Neuronal stem cell (in vitro differentiated cells): ENCODE measurements at regions not wholly inside any gene's neighbourhood (a gene's known extent, or its start where the extent isn't known, plus 50 kb on each side); places are given as distances from the start of the nearest gene placed in this dataset.

Source experiments
- DNase-seq: peaks from one replicate; pipeline ENCODE4 v3.0.0-alpha.2; 2013; ENCODE audit warnings: low spot score
- H2AFZ ChIP-seq: one replicate; pipeline ENCODE4 v1.6.1; 2013; ENCODE audit warnings: mild to moderate bottlenecking, low read length, inconsistent platforms
- H2AK5ac ChIP-seq: 2 replicates; pipeline ENCODE4 v1.6.1; 2013; ENCODE audit warnings: low read depth, mild to moderate bottlenecking, inconsistent platforms, low read length, moderate library complexity, mixed read lengths
- H2BK120ac ChIP-seq: 2 replicates; pipeline ENCODE4 v1.6.1; 2013; ENCODE audit warnings: low read depth, mild to moderate bottlenecking, inconsistent platforms, low read length, moderate library complexity, mixed read lengths
- H2BK12ac ChIP-seq: one replicate; pipeline ENCODE4 v1.6.1; 2013; ENCODE audit warnings: low read length, inconsistent platforms
- H2BK15ac ChIP-seq: 2 replicates; pipeline ENCODE4 v1.6.1; 2013; ENCODE audit warnings: mild to moderate bottlenecking, low read length, inconsistent platforms, mixed read lengths
- H2BK5ac ChIP-seq: one replicate; pipeline ENCODE4 v1.6.1; 2013; ENCODE audit warnings: inconsistent platforms, mild to moderate bottlenecking, low read length, moderate library complexity
- H3K14ac ChIP-seq: one replicate; pipeline ENCODE4 v1.6.1; 2013; ENCODE audit warnings: low read length, inconsistent platforms
- H3K18ac ChIP-seq: 2 replicates; pipeline ENCODE4 v1.6.1; 2013; ENCODE audit warnings: low read length, inconsistent platforms
- H3K23ac ChIP-seq: 2 replicates; pipeline ENCODE4 v1.6.1; 2013; ENCODE audit warnings: low read depth, mild to moderate bottlenecking, mixed read lengths, low read length, inconsistent platforms; ENCODE audit not compliant: poor library complexity
- H3K27ac ChIP-seq: replicated peaks from 3 replicates; pipeline ENCODE4 v1.5.1; 2013; ENCODE audit warnings: low read length, inconsistent platforms
- H3K27me3 ChIP-seq, 3 experiments: 2 replicates each; pipeline ENCODE4 v1.6.1; 2013; ENCODE audit warnings: low read length in 3 of 3, mild to moderate bottlenecking in 2 of 3, inconsistent platforms in 1 of 3, low read depth in 1 of 3, mixed read lengths in 1 of 3, moderate library complexity in 1 of 3; ENCODE audit not compliant: control insufficient read depth in 3 of 3, insufficient read depth in 3 of 3
- H3K36me3 ChIP-seq, 2 donors: replicated peaks in 1 of 2; 2 replicates each; pipeline ENCODE4 v1.6.1; 2013; ENCODE audit warnings: low read length in 2 of 2; ENCODE audit not compliant: control insufficient read depth in 2 of 2, insufficient read depth in 2 of 2
- H3K4ac ChIP-seq: 2 replicates; pipeline ENCODE4 v1.6.1; 2013; ENCODE audit warnings: inconsistent platforms, mild to moderate bottlenecking, low read length, moderate library complexity
- H3K4me1 ChIP-seq, 2 donors: 1 replicate in 1 of 2; 2 replicates in 1 of 2; pipeline ENCODE4 v1.6.1; 2013; ENCODE audit warnings: low read length in 2 of 2, low read depth in 1 of 2; ENCODE audit not compliant: control insufficient read depth in 2 of 2, insufficient read depth in 1 of 2
- H3K4me2 ChIP-seq: one replicate; pipeline ENCODE4 v1.6.1; 2013; ENCODE audit warnings: mild to moderate bottlenecking, low read length, inconsistent platforms; ENCODE audit not compliant: insufficient read depth, poor library complexity, severe bottlenecking
- H3K4me3 ChIP-seq, 2 donors: 2 replicates each; pipeline ENCODE4 v1.5.1; 2013; ENCODE audit warnings: low read length in 2 of 2, mild to moderate bottlenecking in 2 of 2, inconsistent platforms in 1 of 2, moderate library complexity in 1 of 2
- H3K79me1 ChIP-seq: one replicate; pipeline ENCODE4 v1.6.1; 2013; ENCODE audit warnings: low read depth, mild to moderate bottlenecking, inconsistent platforms, low read length, moderate library complexity
- H3K9ac ChIP-seq: one replicate; pipeline ENCODE4 v1.6.1; 2013; ENCODE audit warnings: mild to moderate bottlenecking, low read depth, low read length, inconsistent platforms; ENCODE audit not compliant: poor library complexity
- H3K9me3 ChIP-seq, 2 donors: replicated peaks in 1 of 2; 2 replicates each; pipeline versions ENCODE3 to v1.6.1; 2013; ENCODE audit warnings: low read length in 2 of 2, mild to moderate bottlenecking in 2 of 2, inconsistent platforms in 1 of 2, low read depth in 1 of 2, mixed read lengths in 1 of 2, moderate library complexity in 1 of 2; ENCODE audit not compliant: control insufficient read depth in 2 of 2, insufficient read depth in 1 of 2
- H4K8ac ChIP-seq: one replicate; pipeline ENCODE4 v1.6.1; 2013; ENCODE audit warnings: low read depth, mild to moderate bottlenecking, inconsistent platforms, low read length, moderate library complexity
- H4K91ac ChIP-seq: one replicate; pipeline ENCODE4 v1.6.1; 2013; ENCODE audit warnings: low read length, low read depth, mild to moderate bottlenecking, inconsistent platforms; ENCODE audit not compliant: poor library complexity
- WGBS, 2 donors: extraction: QIAGEN DNeasy Blood & Tissue Kit; methylation state at CpG; one replicate each; pipeline ENCODE4 v1.1.7; 2013; ENCODE audit warnings: missing lambda C conversion rate in 2 of 2, mixed read lengths in 1 of 2; ENCODE audit not compliant: insufficient read length in 2 of 2, insufficient replicate concordance in 1 of 2; ENCODE audit errors: extremely low coverage in 2 of 2; 5-methylcytosine and 5-hydroxymethylcytosine counted together

DNA sequence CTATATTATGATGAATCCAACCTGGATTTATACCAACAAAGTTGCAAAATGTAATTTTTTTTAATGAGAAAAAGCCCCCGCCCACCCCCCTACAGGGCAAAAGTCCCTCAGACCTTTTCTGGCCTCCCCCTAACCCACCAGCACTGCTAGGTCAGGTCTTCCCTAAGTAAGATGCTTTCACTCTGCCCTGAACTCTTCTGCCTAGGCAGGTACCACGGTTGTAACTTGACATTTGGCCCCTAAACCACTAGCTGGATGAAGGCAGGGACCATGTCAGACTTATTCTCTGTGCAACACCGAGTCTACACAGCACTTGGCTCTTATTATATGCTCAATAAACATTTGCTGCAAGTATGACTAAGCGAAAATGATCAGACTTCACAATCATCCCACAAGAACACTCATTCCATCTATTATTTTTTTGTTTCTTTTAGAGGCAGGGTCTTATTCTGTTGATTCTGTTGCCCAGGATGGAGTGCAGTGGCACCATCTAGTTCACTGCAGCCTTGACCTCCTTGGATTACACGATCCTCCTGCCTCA lies 63.2 kb downstream of the SPRING1 start:
- no peak overlapping the region for H3K9ac ChIP-seq
- H2BK120ac ChIP-seq: no peak overlapping the region
- H2BK15ac ChIP-seq: no peak overlapping the region
- H4K8ac ChIP-seq: no peak overlapping the region
- no peak overlapping the region for H3K18ac ChIP-seq
- no peaks in the 10 kb centered on the region for H3K79me1 ChIP-seq
- H3K9me3 ChIP-seq: no peaks in the 10 kb centered on the region
- no peak overlapping the region for H3K27ac ChIP-seq
- H3K4me1 ChIP-seq: peaks cover 4 to 8% of the 10 kb centered on the region in 2 donors
- H3K4me3 ChIP-seq: no peak overlapping the region
- no peak overlapping the region for H4K91ac ChIP-seq
- no peak overlapping the region for H2AK5ac ChIP-seq
- H3K4me2 ChIP-seq: no peak overlapping the region
- no CpG with 5 or more reads among the region's 5 CpGs for WGBS, 2 donors
- H3K4ac ChIP-seq: no peak overlapping the region
- H3K23ac ChIP-seq: no peak overlapping the region
- H3K14ac ChIP-seq: no peak overlapping the region
- no peaks in the 10 kb centered on the region for H3K36me3 ChIP-seq
- H2BK12ac ChIP-seq: no peak overlapping the region
- H2BK5ac ChIP-seq: no peak overlapping the region
- H2AFZ ChIP-seq: no peak overlapping the region
- peaks cover 0 to 11% (median 0%) of the 10 kb centered on the region in 3 experiments for H3K27me3 ChIP-seq
- no peak for DNase-seq

DNA sequence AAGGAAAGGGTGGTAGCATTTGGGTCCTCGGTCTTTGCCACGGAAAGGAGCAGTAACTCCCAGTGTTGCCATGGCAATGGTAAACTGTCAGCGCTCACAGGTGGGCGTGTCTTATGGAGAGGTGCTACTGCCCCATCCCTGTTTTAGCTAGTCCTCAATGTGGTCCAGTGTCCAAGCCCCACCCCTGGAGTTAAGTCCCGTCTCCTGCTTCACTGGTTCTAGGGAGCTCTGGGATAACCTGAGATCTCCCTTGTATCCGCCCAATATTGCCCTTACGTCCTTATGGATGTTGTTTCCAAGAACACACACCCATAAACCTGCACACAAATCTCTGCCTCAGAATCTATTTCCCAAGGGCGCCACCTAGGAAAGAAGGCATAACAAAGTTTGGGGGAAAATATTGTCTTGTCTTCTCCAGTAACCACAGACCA lies 64.2 kb downstream of the SPRING1 start:
- Histone ChIP-seq H3K14ac (no peak overlapping the region), H3K79me1 (no peaks in the 10 kb centered on the region), H3K23ac (no peak overlapping the region), H2AK5ac (no peak overlapping the region), H2BK15ac (no peak overlapping the region), H3K27ac (no peak overlapping the region), H2AFZ (no peak overlapping the region), H3K4me1 (peaks cover 4 to 8% of the 10 kb centered on the region in 2 donors), H3K9me3 (no peaks in the 10 kb centered on the region), H3K36me3 (no peaks in the 10 kb centered on the region), H3K18ac (no peak overlapping the region), H2BK5ac (no peak overlapping the region), H4K8ac (no peak overlapping the region), H3K4me2 (no peak overlapping the region), H3K4ac (no peak overlapping the region), H4K91ac (no peak overlapping the region), H2BK120ac (no peak overlapping the region), H2BK12ac (no peak overlapping the region), H3K27me3 (peaks cover 0 to 8% (median 0%) of the 10 kb centered on the region in 3 experiments), H3K4me3 (no peak overlapping the region), H3K9ac (no peak overlapping the region)
- no CpG with 5 or more reads among the region's 8 CpGs for WGBS, 2 donors
- no peak for DNase-seq

DNA sequence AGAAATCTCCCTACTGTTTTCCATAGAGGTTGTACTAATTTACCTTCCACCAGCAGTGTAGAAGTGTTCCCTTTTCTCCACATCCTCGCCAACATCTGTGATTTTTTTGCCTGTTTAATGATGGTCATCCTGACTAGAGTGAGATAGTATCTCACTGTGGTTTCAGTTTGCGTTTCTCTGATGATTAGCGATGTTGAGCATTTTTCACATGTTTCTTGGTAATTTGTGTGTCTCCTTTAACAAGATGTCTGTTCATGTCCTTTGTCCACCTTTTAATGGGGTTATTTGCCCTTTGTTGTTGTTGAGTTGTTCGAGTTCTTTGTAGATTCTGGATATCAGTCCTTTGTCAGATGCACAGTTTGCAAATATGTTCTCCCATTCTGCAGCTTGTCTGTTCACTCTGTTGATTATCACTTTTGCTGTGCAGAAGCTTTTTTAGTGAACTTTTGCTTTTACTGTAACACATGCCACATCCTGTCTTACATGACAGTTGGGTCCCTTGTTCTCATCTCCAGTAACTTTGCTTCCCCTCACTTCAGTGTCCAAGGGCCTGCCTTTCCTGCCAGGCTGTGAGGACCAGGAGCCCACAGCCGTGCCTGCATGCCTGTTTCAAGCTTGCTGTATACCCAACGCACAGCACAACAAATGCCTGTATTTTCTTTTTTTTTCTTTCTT lies 64.9 kb downstream of the SPRING1 start:
- Histone ChIP-seq H3K23ac (no peak overlapping the region), H3K4ac (no peak overlapping the region), H3K4me3 (no peak overlapping the region), H3K4me1 (peaks cover 4 to 8% of the 10 kb centered on the region in 2 donors), H4K91ac (no peak overlapping the region), H3K9ac (no peak overlapping the region), H3K79me1 (no peaks in the 10 kb centered on the region), H3K36me3 (no peaks in the 10 kb centered on the region), H2BK15ac (no peak overlapping the region), H2BK120ac (no peak overlapping the region), H3K9me3 (no peaks in the 10 kb centered on the region), H3K14ac (no peak overlapping the region), H3K27ac (no peak overlapping the region), H2BK12ac (no peak overlapping the region), H2AK5ac (no peak overlapping the region), H3K18ac (no peak overlapping the region), H3K27me3 (peaks cover 0 to 5% (median 0%) of the 10 kb centered on the region in 3 experiments), H2BK5ac (no peak overlapping the region), H2AFZ (no peak overlapping the region), H3K4me2 (no peak overlapping the region), H4K8ac (no peak overlapping the region)
- WGBS, 2 donors: no CpG with 5 or more reads among the region's 6 CpGs
- DNase-seq: no peak

DNA sequence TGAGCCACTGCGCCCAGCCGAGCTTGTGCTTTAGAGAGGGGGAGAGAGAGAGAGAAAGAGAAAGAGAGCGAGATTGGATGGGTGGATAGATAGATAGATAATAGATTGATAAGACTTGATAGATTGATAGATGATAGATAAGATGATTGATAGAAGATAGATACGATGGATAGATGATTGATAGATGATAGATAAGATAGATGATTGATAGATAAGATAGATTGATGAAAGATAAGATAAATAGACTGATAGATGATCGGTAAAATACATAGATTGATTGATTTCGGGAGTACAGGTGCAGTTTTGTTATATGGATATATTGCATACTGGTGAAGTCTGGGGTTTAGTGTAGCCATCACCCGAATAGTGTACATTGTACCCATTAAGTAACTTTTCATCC lies 65.9 kb downstream of the SPRING1 start:
- Histone ChIP-seq H3K36me3 (no peaks in the 10 kb centered on the region), H3K14ac (no peak overlapping the region), H2BK15ac (no peak overlapping the region), H3K4me1 (peaks cover 4 to 8% of the 10 kb centered on the region in 2 donors), H2BK12ac (no peak overlapping the region), H3K4me2 (no peak overlapping the region), H2BK120ac (no peak overlapping the region), H3K23ac (no peak overlapping the region), H3K9ac (no peak overlapping the region), H3K18ac (no peak overlapping the region), H2AFZ (no peak overlapping the region), H3K27ac (no peak overlapping the region), H3K4ac (no peak overlapping the region), H3K4me3 (no peak overlapping the region), H3K79me1 (no peaks in the 10 kb centered on the region), H2BK5ac (no peak overlapping the region), H3K9me3 (no peaks in the 10 kb centered on the region), H3K27me3 (peaks cover 0 to 1% (median 0%) of the 10 kb centered on the region in 3 experiments), H4K8ac (no peak overlapping the region), H4K91ac (no peak overlapping the region), H2AK5ac (no peak overlapping the region)
- no peak for DNase-seq
- 100% methylated on average over 2 to 4 of the region's 7 CpGs for WGBS, 2 donors
